Stimulated activated CD4-positive, alpha-beta T cell treated with anti-CD3 and anti-CD28 coated beads, Interleukin-15, amount 100 ng/mL, for 24 hours (primary cell): ENCODE measurements at regions not wholly inside any gene's neighbourhood (a gene's known extent, or its start where the extent isn't known, plus 50 kb on each side); places are given as distances from the start of the nearest gene placed in this dataset.

Source experiments
- DNase-seq: peaks from one replicate; pipeline ENCODE4 v3.0.0-alpha.2; 2020

DNA sequence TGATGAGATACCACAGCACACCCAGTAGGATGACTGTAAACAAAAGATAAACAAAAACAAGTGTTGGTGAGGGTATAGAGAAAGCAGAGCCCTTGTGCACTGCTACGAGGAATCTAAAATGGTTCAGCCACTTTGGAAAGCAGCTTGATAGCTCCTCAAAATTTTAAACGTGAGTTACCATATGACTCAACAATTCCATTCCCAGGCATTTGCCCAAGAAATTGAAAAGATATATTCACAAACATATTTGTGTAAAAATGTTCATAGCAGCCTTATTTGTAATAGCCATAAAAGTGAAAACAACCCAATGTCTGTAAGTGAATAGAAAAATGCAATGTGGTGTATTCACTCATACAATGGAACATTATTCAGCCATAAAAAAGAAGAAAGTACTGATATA lies 141.0 kb upstream of the BTBD3 start:
- no peak for DNase-seq

DNA sequence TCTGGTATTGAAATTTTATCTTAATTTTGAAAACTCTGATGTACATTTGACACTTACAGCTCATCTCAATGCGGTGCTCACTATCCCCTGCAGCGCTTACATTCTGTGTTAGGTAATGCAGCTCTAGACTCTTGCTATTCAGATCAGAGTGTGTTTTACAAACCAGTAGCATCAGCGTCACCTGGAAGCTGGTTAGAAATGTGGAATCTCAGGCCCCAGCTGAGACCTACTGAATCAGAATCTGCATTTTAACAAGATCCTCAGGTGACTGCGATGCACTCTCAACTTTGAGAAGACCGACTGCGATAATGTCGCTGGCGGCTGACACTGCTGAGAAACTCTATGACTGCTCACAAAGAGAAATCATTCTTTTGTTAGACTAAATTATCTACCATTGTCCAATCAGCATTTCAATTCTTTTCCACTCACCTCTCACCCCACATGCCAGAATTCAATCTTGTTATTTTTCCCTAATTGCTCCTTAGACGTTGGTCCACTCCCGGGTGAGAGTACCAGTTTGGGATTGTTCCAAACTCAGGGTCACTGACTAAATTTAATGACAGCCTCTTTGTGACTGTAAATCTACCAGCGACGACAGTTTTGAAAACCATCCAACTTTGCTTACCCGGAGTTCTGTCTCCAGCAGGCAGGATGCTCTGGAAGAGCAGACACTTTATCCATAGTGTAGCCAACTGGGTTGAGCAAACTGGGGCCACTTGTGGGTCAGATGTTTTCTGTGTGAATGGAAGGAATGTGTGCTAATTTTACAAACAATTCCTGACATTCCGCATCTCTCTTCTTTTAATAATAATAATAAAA lies 140.1 kb upstream of the BTBD3 start:
- DNase-seq: no peak

DNA sequence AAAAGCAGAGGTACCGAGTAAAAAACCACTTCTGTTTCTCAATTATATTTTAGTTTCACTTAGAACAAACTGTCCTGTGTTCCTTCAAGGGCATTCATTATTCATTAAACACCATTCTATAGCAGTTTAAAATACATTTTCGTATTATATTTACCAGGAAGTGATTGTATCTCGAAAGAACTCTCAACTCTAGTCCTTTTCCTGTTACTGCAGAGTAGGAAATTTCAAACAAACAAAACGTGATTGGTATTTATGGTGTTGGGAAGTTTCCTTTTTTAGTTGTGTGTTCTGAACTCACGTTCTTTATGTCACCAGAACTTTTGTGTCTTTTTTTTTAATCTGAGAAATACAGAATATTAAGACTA lies 139.5 kb upstream of the BTBD3 start:
- DNase-seq: no peak

DNA sequence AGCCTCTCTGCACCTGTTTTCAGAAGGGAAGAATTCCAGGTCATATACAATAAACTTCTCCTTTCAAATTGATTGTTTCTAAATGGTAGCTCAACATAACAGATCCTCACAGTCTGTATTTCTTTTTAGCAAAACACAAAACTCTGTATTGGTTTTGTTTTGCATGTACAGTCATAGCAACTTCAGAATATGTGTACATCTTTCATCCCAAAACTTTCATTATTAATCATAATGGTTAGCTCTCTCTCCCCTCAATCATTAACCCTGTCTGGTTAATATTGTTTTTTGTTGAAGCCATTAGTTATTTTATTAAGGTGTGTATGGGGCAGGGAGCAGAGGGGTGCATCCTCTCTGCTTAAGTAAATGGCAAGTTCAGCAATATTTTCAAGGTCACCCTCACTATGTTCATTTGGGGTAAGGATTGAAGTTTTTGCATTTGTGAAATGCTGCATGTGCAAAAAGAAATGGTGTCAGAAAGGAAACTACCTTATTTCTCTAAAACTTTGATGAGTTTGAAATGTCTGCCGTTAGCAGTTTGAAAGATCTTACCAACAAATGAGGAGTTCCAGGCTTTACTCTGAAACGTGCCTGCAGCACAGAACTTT lies 136.8 kb upstream of the BTBD3 start:
- no peak for DNase-seq

DNA sequence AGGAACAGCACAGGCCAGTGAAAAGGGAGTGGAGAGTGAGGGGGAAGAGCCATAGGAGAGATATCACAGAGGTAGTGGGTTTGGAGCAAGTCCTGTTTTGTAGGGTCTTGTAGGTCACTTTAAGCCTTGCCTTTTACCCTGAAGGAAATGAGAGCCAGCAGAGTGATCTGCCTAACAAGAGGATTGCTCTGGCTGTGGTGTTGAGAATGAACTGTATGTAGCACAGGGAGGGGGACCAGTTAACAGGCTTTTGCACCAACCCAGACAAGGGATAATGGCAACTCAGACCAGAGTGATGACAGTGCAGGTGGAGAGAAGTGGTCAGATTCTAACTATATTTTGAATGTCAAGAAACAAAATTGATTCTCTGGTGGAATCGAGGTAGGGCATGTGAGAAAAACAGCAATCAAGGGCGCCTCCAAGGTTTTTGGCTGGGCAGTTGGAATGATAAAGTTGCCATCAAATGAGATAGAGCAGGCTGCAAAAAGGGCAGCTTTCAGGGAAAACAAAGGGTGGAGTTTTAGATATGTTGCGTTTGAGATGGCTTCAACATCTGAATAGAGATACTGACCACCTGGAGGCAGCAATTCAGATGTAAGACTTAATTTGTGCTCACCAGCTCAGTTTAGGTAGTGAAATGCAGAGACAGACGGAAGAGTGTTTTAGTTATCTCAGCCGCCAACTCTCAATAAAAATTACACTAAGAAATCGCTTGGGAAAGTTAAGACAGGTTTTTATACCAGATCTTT lies 134.4 kb upstream of the BTBD3 start:
- DNase-seq: no peak

DNA sequence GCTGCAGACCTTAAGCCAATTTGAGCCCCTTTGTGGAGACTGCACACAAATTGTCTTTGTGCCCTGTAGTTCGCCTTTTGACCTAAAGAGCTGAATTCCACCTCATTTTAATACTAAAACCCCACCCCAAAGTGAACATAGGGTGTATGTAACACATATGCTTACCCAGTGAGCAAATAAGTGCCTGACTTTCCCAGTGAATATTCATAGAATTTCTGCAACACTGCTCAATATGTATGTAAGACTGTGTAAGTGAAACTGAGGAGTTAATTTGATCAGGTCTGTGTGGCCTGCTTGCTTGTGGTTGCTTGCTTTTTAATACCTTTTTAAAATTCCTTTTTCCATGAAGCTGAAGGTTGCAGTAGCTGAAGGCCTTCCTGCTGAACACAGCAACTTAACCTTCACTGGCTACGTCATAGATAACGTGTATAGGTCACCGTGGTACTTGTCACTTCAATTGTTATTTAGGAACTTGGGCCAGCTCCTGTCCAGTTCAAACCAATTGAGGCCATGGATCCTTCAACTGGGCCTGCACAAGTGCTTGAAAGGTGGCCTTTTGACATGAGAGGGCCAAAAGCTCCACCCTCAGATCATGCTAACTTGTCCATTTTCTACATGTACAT lies 131.7 kb upstream of the BTBD3 start:
- DNase-seq: no peak

DNA sequence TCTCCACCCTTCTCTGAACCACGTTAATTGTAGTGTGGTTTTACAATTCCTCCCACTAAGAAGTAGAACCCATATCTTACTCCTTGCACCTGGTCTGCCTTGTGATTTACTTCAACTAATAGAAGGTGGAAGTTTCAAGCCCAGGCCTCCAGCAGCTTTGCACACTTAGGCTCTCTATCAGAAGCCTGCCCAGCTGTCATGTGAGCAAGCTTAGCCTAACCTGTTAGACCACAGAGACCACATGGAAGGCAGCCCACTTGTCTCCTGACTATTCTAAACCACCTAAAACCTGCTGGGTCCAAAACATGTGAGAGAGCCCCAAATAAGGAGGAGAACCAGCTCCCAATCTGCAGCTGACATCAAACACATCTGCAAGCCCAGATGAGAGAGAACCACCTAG lies 127.6 kb upstream of the BTBD3 start:
- no peak for DNase-seq

DNA sequence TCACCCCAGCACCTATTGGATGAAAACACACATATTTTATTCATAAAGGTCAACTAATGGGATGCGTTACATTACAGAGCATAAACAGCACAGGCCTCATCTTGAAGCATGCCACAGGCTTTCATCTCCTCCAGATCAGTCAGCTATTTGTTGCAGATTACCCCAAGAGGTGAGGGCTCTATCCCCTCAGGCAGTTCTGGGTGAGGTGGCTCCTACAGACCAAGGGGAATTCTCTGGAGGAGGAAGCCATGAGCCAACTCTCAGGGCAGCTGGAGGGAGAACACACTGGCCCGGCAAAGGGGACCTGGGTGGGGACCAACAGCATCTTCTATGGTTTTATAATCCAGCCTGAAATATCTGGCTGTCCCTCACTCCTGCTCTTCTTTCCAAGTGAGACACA lies 126.4 kb upstream of the BTBD3 start:
- no peak for DNase-seq

DNA sequence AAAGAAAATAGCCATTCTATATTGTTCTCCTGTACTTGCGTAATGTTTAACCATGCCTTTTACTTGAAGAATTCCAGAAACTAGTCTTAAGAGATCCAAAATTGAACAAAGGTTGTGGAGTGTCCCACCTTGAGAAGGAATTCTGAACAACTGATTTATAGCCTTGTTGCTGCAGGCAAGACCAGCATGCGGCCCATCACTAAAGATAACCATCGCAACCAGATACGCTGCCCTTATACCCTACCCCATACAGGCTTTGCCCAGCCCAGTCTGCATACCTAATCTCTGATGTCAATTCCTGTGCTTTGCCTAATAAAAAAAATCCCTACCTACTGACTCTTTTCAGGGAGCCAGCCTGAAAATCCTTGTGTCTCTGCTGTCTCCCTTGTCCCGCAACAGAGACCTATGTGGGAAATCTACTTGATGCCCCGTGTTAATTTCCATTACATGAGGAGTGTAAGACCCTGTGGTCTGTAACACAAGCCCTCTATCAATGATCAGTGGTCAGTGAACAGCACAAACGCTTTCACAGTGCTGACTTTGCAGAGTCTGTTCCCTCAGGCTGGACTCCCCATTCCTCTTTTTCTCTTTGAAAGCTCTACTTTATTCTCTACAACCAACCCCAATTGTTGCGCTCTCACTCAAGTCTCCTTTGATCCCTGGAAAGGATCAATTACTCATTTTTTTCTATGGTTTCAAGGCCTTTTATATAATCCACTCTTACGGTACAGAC lies 125.7 kb upstream of the BTBD3 start:
- DNase-seq: no peak

DNA sequence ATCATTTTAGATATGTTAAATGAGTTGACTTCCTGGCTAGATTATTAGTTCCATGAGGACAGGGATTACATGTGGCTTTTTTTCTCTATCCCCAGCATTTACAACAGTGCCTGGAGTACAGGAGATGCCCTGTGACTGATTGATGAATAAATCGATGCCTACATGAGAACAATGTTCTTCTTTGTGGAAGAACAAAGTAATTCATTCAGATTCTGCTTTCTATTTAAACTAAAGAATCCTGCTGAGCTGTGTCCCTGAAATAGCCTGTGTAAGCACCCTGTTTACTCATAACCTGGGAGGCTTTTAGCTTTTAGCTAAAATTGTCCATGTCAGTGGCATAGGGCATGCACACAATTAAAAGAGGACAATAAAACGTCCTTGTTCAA lies 125.1 kb upstream of the BTBD3 start:
- DNase-seq: no peak

DNA sequence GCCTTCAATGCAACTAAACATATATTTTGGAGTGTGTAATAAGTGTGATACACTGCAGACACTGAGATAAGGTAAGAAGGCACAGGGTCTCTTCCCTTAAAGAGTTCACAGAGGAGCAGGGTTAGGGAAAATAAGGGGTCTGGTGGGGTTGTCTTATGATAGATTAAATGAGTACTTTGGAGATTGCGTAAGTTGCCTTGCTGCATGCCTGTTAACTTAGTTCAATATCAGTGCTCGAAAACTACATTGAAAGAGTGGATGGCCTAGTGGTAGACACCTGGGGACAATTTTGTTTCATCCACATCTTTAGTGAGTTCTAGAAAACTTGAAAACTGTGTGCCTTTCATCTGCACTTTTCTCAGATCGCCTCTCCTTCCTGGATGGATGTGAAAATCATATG lies 123.2 kb upstream of the BTBD3 start:
- no peak for DNase-seq

DNA sequence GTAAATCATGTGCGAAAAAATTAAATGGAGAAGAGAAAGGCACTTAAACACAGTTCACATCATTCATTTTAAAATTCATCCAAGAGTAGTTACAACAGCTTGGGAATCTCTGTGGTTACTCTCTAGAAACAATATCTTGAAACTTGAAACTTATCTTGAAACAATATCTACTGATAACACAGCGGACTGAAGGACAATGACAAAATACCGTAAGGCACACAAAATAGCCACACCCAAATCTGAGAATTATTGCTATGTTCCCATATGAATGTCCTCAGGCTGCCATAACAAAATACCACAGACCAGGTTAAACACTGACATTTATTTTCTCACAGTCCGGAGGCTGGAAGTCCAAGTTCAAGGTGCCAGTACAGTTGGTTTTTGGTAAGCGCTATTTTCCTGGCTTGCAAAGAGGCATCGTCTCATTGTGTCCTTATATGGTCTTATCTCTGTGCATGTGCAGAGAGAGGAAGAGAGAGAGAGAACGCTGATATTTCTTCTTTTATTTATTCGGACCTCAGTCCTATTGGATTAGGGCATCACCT lies 122.5 kb upstream of the BTBD3 start:
- no peak for DNase-seq

DNA sequence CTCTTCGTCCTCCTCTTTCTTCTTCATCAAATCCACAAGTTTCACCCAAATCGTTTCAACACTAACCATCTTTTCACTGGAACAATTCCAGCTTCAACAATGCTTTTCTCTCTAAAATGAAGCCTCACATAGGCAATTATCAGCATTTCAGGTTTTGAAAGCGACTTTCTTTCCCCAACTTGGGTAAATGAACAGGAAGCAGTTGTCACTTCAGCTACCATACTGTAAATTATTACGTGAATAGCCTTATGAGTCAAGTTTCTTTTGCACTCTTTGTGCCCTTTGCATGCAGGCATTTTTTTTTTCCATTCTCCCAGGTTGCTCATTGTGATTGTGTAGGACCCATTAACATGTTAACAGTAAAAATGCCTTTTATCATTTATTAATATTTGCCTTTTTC lies 121.7 kb upstream of the BTBD3 start:
- DNase-seq: no peak

DNA sequence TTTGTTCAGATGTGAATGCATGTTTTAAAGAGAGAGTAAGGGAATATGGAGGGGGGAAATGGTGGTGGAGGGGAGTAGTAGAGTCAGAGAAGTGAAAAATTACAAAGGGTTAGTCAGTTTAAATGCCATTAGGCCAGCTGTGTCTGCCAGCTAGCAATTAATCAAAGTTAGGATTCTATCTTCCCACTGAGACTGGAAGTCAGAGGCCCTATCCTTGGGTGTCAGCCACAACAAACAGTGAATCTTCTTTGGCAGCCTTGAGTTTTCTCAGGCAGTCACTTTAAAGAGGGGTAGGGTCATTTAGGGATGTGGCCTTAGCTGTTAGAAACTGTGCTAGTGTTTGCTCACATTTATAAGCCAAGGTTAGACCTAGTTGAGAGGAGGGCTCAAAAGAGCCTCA lies 120.5 kb upstream of the BTBD3 start:
- no peak for DNase-seq

DNA sequence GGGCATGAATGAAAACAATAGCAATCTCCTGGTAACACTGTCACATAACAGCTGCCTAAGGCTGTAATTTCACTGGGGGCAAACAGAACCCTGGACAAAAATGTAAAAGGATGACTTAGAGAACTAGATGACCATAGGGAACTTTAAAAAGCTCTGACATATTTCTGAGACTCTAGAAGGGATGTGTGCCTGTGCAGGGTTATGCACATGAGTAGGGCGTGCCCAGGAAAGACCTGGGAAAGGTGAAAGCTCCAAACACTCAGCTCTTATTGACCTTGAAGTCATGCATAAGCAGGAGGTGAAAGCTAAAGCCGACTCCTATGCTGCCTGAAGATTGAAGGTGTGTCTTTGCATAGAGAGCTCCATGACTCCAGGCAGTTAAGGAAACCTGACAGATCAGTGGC lies 118.4 kb upstream of the BTBD3 start:
- no peak for DNase-seq

DNA sequence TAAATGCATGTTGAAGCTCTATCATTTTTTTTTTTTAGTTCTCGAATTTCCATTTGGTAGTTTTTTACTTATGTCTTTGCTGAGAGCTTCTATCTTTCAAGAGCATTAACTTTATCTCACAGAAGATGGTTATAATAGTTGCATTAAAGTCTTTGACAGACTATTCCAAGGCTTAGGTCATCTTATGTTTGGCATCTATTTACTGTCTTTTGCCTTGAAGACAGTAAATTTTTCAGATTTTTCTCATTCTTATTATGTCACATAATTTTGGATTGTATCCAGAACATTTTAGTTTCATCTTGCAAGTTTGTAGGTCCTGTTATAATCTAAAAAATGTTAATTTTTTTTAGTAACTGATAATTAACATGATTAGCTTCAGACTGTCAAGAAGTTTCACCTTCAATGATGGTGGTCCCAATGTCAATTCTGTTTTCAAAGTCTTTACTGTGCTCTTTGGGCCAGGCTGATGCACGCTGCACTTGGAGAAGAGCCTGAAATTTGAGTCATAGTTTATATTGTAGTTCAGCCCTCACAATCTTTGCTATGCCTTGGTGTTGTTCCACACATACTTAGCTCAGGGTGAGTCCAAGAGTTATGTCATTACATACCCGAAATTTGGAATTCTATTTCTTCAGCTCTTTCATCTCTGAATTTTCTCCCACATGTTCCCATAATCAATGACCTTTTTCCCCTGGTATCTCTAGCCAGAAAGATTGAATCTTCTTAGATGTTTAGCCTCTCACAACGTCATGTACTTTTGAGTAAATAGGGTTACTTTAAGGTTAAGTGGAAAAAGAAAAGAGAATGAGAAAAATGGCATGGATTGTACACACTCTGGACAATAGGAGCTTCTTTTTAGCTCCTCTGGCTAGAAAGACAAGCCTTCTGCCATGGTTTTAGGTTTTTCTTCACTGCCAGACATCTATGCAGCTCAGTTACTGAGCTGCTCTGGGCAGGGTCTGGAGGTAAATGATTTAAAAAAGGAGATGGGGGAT lies 110.3 kb upstream of the BTBD3 start:
- no peak for DNase-seq

DNA sequence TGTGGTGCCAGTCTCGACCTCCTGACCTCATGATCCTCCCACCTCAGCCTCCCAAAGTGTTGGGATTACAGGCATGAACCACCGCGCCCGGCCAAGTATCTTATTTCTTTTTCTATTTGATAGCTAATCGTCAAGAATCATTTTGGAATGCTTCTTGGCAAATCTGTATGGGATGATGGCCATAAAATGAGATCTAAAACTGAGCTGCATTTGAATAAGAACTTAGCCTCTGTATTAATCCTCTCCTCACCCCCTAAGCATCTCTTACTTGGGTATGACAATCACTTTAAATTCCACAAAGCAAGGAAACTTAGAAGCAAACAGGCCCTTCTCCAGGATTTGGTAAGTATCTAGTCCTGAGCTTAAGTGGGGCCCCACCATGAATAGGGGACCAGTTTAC lies 108.9 kb upstream of the BTBD3 start:
- no peak for DNase-seq

DNA sequence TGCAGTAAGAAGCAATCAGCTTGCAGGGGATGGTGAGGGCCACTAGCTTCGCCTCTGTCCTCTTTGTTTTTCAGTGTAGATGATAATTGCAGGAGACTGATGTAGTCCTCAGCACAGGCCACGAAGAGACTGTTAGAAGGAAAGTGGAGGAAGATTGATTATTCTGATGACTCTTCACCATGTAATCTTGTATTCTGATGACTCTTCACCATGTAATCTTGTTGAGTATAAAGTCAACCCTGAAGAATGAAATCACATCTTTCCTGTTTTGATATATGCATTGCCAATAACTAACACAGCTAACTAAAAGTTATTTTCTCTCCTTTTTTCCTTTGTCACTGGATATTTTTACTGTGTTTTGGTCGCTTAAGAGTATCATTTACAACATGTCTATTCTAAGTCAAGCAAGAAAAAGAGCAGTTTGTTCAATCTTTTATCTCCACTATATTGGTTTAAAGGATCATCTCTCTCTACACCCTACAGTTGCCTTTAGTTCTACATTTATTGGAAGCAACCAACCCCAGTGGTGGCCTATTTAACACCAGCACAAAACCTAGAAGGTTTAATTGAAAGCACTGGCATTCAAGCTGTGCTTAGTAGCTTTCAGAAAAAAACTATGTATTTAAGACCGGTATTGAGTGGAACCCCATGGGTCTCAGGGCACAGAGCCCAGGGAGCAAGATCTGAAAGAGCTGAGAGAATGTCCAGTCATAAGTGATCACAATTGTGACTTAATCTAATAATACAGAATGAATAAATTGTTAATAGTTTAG lies 107.2 kb upstream of the BTBD3 start:
- no peak for DNase-seq

DNA sequence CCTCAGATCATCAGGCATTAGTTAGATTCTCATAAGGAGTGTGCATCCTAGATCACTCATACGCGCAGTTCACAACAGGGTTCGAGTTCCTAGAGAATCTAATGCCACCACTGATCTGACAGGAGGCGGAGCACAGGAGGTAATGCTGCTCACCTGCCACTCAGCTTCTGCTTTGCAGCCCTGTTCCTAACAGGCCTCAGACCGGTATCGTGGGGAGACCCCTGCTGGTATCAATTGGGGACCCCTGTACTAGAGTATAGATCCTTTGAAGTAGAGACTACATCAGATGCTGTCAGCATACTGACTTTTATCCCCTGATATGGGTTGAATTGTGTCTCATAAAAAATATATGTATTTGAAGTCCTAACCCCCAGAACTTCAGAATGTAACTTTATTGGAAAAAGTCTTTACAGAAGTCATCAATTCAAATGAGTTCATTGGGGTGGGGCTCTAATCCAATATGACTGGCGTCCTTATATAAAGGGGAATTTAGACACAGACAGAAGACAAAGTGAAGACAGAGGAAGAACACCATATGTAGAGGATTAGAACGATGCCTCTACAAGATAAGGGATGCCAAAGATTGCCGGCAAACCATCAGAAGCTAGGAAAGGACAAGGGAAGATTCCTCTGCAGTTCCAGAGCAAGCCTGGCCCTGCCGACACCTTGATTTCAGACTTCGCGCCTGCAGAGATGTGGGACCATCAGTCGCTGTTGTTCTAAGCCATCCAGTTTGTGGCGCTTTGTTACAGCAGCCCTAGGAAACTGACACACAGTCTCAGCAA lies 104.4 kb upstream of the BTBD3 start:
- no peak for DNase-seq

DNA sequence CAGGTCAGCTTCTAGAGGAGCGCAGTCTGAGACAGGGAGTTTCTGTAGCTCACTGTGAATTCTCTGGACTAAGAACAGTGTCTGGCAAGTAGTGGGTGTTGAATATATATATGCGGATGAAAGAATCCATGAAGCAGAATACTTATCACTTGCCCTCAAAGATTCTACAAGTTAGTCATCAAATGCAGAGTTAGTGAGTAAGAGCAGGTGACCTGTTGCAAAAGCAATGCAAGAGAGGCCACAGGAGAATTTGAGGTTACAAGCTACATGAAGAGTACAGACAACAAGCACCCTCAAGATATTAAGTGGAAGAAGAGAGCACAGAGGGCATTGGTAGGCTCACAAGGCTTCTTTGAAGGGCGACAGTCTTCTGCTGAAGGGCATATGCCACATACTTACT lies 103.4 kb upstream of the BTBD3 start:
- DNase-seq: no peak
